ENCODE measurements at regions not wholly inside any gene's neighbourhood (a gene's known extent, or its start where the extent isn't known, plus 50 kb on each side); places are given as distances from the start of the nearest gene placed in this dataset.

GRCh38 chr13:40197936-40198595 lies 468.4 kb downstream of the FOXO1 start:
- no peak for DNase-seq

- DNase-seq: no peak
These were observed 466.0 kb downstream of the FOXO1 start for GRCh38 chr13:40200273-40200978.

- DNase-seq: no peak
These were observed 462.2 kb downstream of the FOXO1 start for GRCh38 chr13:40204246-40204645.

DNA sequence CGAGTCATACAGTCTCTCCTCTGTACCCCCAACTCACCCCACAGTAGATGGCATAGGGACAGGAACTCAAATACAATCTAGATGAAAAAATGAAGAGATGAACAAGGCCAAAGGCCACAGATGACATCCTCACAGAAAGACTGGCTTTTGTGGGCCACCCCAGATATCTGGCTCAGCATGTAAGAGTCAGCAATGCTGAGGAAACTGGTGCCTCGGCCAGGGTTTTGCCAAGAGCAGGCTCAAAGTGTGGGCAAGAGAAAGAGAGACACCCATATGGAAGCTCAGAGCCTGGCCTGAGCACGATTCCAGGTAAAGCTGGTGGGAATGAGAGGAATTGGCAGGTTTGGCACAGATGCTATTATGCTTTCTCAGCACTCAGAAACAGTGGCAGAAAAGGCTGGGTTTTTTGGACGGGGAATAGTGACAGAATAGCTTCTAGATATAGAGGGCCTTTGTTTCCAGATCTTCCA lies 460.6 kb downstream of the FOXO1 start:
- no peak for DNase-seq

DNA sequence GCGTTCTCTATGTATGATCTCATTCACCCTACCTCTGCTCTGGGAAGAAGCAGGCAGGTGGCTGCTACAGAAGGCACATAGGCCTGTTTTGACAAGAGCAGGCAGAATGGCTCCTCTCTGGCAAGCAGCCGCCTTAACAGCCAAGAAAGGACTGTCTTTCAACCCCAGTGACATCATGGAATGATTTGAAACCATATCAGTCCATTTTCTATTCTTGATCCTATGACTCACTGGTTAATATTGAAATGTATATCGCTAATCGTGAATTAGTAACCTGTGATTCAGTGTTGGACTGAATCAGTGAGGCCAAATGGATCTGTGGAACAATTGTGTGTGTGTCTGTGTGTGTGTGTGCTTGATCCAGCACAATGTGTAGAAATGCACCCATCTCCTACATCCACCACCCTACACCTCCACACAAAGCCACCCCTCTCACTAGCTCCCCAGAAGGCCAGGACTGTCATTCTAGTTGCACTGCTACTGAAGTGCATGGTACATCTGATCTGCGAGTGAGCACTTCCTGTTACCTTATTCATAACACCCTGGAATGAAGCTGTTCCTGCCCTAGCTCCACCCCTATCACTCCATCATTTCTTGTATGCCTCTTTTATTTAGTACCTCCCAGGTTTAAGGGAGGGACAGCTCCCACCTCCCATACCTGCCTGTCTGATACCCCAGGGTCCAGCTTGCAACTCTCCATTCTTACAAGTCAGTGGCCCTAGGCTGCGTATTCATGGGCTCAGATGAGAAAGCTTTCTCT lies 460.0 kb downstream of the FOXO1 start:
- DNase-seq: no peak

DNA sequence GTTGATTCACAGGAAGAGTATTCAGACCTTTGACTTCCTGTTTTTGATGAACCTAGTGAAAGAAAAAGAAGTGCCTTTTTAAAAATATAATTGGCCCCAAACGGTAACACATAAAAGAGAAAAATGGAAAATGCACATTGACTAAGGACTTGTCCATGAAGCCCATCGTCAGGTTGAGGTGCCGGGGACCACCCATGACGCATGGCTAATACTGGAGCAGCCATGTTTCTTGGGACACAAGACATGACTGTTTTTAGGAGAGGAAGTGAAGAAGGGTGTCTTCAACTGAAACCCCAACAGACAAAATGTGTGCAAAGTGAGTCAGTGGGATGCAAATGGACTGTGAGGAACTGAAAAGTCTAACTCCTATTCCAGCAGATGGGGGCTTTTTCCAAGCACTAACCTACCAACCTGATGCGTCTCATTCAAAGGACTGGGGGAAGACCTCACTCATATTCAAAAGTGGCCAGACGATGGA lies 459.4 kb downstream of the FOXO1 start:
- no peak for DNase-seq

DNA sequence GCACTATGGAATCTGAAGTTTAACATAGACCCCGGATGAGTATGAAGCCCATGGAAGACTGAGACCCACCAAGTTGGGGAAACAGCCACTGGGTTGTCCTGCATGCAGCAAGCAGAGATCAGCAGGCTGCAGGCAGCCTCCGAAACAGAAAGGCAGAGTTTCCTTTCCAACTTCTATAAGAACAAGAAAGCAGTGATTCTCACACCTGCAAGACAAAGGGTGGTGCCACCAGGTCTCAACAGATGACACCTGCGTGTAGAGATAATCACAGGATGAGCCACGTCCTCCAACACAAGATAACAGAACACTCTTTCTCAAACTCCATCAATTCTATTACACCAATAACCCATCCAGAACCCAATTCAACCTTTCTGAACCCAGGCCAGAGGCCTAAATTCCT lies 457.9 kb downstream of the FOXO1 start:
- DNase-seq: no peak

DNA sequence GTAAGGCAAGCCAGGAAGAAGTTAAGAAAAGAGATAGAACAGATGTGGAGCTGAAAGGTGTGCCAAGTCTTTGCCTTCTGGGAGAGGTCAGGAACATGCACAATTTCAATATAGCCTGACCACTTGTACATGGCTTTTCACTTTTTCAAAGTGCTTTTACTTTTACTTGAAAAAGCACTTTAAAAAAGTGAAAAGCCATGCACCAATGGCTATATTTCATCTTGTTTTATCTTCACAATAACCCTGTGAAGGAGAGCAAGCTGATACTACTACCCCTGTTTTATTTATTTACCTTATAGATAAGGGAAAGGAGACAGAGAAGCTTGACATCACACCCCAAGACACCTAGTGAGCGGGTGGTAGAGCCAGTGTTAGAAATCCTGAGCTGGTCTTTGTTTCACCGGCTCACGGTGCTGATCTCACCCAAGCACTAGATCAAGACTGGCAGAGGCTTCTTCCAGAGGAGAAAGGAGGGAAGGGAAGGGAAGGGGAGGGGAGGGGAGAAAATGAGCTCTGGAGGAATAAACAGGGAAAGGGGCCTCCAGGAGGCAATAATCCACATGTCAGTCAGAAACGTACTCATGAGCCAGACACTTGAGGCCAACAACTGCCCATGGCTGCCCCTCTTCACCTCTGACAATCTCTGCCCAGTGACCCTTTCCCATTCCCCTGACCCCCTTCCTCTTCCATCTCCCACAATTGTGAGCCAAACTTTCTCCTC lies 455.4 kb downstream of the FOXO1 start:
- no peak for DNase-seq

- no peak for DNase-seq
These were observed 454.9 kb downstream of the FOXO1 start for GRCh38 chr13:40211586-40211968.

DNA sequence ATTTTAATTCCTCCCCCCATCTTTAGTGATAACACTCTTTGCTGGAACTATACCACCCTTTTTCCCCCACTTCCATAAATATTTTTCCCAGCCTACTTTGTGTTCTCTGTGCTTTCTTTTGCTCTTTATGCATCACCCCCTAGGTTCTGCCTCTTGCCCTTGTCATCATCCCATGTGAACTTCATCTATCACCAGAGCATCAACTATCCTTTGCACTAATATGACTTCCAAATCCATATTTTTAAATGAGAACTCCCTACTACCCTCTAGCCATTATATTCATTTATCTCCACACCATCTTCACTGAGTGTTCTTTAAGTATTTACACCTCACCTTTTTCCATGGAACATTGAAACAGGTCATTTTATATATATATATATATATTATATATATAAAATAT lies 452.7 kb downstream of the FOXO1 start:
- no peak for DNase-seq

DNA sequence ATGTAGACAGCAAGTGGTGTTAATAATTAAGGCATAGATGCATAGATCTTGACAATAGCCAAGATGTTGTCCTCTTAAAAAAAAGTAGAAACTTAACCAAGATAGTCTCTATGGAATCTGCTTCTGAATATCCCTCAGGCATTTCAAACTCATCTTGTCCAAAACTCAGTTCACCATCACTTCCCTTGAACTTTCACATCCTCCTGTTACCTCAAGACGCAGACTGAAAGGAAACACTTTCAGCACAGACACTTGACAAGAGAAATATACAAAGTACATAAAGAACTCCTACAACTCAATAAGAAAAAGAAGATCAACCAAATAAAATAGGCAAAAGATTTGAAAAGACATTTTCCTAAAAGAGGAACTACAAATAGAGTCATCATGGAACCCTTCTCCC lies 451.1 kb downstream of the FOXO1 start:
- no peak for DNase-seq

DNA sequence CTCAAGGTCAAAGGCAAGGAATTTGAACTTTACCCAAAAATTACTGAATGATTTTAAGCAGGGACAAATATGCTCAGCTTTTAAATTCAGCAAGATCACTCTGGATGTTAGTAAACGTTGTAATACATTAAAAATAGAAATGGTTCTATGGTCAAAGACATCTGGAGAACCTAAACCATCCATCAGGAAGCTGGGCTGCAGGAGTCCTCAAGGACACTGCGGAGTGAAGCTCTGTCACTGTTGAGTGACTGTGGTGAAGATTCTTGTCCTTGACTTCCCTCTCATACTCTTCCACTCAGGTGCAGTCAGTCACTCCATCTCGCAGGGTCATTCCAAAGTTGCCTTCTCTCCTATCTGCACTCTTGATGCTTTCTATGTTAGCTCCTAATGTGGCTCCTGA lies 450.7 kb downstream of the FOXO1 start:
- no peak for DNase-seq

- DNase-seq: no peak
These were observed 448.8 kb downstream of the FOXO1 start for GRCh38 chr13:40217675-40218074.

DNA sequence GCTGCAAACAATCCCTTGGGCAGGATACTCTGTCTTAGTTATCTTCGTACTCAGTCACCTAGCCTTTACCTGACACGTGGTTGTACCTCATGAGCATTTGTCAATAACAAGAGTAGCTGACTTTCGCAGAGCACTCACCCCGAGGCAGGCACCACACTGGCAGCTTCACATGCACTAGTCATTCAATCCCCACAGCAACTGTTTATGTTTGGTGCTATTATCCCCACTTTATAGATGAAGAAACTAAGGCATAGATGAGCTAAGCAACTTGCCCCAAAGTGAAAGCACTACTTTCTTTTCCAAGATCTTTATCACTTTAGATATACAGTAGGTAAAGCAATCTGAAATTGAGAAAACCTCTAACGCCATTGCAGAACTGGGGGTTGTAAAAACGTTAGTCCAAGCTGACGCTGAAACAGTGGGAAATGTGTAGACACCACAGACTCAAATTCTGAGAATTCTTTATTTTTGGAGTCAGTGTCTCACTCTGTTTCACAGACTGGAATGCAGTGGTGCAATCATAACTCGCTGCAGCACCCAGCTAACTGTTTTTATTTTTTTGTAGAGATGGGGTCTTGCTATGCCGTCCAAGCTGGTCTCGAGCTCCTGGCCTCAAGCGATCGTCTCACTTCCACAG lies 446.0 kb downstream of the FOXO1 start:
- DNase-seq: no peak

- no peak for DNase-seq
These were observed 445.3 kb downstream of the FOXO1 start for GRCh38 chr13:40221131-40221459.

DNA sequence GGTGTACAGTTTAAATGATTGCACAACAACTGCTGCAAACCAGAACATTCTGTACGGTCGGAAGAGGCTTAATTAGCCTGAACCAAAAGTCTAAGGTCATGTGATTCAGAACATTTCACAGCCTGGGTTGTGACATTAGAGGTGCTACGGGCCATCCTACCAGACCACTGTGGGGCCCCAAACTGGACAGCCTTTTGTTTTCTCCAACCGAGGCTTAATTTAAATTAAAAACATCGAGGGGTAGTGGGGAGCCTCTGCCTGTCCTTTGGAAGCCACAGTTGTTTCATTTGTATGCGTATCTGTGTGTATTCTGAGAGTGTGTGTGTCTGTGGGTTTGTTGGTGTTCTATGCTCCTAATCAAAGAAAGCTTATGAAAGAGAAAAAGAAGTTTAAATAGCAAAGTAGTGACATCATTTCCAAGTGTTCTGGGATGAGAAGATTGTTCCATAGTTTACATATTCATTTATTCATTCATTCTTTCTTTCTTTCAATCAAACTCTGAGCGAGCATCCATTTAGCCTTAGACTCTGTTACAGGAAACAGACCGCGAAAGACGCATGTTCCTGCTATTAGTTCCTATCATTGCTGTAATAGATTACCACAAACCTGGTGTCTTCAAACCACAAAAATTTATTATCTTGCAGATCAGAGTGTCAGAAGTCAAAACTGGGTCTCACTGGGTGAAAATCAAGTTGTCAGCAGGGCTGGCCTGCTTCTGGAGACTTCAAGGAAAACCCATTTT lies 444.8 kb downstream of the FOXO1 start:
- no peak for DNase-seq

DNA sequence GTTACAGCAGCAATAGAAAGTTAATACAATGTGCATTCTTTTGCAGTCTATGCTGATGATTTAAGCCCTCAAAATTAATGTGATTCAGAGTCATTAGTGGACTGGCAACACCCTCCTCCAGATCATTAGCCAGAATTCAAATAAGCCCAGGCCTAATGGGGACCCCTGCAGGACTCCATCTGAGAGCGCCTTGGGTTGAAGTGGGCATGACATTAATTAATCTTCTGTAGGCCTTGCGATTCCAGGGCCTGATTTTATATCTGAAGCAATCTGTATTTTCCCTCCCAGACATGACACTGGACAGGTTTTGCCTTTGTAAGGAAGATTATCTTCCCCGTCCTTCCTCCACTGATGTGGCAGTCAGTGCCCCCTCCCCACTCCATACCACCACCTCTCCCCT lies 442.9 kb downstream of the FOXO1 start:
- no peak for DNase-seq

DNA sequence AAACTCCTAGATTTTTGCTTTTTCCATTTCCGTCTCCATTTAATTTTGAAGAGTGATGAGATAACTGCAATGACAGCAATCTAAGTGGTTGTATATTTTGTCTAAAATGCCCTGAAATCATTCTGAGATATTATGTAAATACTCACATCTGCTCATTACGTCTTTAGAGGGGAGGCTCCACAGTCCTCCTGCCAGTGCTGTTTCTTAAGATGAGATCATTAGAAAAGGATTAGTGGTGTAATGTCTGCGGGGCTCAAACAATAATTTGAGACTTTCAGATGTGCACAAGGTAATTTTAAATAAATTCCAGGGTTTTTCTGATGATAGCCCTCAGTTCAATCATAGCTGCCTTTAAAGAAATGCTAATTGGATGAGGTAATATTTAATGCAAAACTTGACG lies 437.9 kb downstream of the FOXO1 start:
- no peak for DNase-seq

DNA sequence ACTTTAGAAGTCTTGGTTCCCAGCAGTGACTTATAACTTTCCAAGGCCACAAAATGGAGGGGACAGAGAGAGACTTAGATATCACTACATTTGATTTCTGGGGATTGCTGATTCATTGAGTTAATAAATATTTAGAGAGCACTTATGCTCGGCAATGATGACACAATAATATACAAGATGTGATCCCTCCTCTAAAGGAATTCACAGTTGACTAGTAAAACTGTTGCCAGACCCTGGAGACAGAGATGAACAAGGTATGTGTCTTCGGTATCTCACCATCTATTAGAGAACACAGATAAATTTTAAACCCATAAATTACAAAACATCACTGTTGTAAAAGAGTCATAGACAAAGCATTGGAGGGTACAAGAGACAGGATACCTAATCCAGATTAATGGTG lies 437.5 kb downstream of the FOXO1 start:
- no peak for DNase-seq

DNA sequence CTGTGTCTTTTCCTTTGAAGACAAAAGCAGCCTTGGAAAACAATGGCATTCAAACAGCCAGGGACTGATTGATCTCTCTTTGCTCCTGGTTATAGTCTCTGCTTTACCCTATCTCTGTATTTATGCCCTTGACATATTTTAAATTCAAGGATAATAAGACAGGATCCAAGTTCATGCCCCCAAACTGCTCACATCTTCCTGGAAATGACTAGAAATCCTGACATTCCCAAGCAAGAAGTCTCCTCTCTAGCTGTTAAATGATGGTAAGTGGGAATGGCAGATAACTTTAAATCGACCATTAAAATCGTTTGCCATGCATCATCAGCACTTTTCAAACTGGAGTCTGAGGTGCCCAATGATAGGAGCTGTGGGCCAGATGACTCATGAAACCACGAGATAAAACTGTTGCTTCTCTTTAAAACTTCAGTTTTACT lies 435.6 kb downstream of the FOXO1 start:
- DNase-seq: no peak

GRCh38 chr13:40231311-40231710 lies 435.1 kb downstream of the FOXO1 start:
- DNase-seq: no peak

DNA sequence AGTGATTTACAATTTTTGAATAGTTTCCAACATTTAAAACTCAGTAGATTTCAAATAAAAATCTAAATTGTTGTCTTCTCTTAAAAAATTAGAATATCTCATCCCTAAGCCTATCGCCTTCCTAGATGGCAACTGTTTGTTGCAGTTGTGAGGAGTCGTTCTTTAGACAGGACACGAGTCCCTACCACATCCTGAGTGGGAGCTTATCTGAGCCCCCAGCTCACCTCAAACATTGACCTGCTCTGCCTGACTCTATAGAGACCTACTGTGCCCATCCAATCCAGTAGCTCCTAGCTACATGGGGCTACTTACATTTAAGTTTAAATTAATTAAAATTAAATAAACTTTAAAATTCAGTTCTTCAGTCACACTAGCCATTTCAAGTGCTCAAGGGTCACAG lies 434.7 kb downstream of the FOXO1 start:
- no peak for DNase-seq
